Dermis blood vessel endothelial cell (primary cell): ENCODE measurements at regions not wholly inside any gene's neighbourhood (a gene's known extent, or its start where the extent isn't known, plus 50 kb on each side); places are given as distances from the start of the nearest gene placed in this dataset.
"Not testable (repeated sequence)": the region's sequence is repeated elsewhere in the genome, so short reads cannot be mapped to it uniquely, and the experiment has no call there.

ENCODE experiments used
- DNase-seq: peaks from one replicate; pipeline ENCODE4 v3.0.0; 2010

DNA sequence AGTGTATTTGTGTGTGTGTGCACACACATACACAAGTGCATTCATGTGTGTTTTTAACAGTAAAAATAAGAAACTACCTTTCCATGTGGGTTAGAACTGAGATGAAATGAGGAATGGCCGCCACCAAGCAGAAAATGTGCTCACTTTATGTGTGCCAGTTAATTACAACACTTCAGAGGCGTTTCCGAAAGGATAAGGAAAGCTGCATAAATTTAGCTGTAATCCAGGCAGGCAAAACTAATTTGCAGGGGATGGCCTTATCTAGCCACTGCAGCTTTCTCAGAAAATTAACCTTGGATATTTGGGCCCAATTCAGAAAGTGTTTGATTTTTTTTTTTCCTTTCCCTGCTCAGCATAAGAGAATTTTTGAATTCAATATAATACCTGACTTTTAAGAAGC, 328.8 kb upstream of the PHF14 start:
- DNase-seq, result no peak

DNA sequence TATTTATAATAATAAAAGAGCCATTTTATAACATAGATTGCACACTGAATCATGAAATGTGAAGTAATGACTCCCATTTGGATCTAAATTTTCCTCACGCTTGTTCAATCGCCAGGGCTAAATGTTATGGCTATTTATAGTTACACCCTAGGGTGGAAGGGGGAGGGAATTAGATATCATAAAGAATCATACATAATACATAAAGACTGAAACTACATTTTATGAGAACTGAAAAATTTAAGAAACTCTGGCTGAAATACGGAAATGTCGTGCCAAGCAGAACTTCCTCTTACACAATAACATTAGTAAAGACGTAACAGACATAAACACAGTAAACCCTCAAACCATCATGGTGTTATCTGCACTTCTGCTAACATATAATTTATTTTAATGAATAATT, 327.5 kb upstream of the PHF14 start:
- no peak for DNase-seq

DNA sequence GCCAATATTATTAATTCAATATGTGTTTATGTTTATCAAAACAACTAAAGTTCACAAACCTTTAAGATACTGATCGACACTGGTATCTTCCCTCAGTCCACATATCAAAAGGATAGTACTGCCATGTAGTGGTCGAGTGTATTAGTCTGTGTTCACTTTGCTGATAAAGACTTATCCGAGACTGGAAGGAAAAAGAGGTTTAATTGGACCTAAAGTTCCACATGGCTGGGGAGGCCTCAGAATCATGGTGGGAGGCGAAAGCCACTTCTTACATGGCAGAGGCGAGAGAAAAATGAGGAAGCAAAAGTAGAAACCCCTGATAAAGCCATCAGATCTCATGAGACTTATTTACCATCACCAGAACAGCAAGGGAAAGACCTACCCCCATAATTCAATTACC, 325.4 kb upstream of the PHF14 start:
- DNase-seq, result no peak

DNA sequence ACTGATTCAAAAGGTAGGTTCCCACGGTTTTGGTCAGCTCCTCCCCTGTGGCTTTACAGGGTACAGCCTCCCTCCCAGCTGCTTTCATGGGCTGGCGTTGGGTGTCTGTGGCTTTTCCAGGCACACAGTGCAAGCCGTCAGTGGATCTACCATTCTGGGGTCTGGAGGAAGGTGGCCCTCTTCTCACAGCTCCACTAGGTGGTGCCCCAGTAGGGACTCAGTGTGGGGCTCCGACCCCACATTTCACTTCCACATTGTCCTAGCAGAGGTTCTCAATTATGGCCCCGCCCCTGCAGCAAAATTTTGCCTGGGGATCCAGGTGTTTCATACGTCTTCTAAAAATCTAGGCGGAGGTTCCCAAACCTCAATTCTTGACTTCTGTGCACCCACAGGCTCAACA, 324.6 kb upstream of the PHF14 start:
- not testable (repeated sequence) for DNase-seq

DNA sequence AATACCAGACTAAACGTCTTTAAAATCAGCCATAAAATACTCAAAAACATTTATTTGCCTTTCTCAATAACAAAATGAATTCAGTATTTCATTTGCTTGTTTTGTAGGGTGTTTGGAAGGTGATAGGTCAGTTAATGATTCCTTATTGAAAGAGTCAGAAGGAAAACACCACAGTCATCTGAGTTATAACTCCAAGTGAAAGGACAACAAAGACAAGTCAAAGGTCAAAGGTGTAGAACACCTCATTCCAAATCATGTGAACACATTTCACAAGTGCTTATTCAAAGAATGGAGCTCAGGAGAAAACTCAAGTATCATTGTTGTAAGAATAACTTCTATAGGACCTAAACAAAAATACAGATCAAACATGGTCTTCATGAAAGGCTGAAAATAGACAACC, 318.6 kb upstream of the PHF14 start:
- no peak for DNase-seq

DNA sequence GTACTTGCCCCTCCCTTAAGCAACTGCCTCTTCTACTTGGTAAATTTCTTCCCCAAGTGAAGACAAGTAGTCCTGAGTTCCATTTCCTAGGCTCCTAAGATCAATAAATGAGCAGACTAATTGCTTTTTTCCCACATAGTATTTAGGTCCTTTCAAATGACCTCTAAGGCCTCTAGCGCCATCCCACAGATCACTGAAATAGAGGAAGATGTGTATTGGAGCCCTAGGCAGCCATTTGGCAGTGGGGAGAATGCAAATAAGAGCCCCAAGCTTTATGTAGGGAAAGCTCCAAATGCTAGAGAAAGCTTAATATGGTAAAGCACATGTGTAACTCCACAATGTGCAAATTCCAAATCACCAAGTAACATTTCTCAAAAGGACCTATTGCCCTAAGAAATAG, 316.5 kb upstream of the PHF14 start:
- DNase-seq, result no peak

DNA sequence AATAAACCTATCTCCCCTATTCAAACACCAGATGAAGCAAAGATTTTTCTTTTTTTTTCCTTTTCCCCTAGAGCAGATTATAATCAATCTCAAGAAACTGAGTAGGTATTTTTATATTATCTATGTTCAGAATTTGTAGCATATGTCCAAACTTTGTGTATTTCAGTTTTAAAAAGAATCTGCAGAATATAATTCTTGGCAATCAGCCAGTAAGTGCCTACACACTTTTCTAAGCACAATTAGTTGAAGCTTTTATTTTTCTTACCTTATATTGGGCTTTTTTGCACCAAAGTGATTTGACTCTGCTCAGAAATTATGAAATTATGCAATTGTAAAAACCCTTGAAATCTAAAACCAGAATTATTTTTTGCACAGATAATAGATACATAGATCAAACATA, 315.8 kb upstream of the PHF14 start:
- no peak for DNase-seq

DNA sequence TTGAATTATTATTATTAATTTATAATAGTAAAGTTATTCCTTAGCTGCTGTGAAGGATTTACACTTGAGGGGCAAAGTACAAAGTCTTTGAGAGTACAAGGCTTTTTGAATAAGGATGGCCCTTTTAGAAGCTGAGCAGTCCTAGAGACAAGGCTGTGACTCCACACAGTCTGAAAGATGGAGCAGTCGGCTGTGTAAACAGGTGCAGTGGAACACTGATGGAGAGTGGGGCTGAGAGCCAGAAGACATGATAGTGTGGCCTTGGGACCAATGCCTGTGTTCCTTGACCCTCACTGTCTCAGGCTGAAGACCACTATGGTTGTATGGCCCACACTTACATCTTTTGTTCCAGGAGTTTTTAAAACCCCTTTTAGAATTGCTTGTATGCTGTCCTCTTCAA, 311.2 kb upstream of the PHF14 start:
- no peak for DNase-seq

DNA sequence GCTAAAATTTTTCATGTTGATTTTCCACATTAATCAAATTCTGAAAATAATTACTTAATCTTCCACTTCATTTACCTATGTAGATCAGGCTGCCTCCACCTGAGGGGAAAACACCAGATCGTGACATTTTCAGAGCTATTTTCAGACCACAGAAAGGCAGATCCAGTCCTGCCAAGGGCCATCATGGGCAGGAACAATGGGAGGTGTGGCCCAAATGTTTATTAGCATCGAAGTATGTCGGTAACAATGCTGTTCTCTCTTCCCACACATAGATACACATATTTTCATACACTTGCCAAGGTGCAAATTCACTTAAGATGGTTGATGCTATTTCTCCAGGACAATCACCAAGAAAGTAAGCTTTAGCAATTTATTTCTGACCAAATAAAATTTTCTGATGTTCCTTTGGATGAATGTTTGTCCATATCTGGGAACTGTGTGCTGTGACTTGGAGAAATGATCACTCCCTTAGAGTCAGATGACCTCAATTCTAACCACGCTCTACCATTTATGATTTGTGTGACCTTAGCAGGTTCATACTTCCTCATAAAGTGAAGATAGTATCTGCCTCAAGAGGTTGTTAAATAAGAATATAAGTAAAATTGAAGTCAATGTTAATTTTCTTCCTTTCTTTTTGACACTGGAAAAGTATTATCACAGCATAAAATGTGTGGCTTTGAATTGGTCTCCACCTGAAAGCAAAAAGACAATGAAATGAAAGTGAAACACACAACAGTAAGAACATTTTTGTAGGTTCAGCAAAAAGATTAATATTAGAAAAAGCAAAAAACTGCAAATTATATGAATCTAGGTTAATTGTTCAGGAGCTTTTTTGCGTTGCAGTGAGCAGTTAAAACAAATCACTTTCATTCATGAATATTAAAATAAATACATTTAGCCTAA, 310.4 kb upstream of the PHF14 start:
- DNase-seq, result no peak

DNA sequence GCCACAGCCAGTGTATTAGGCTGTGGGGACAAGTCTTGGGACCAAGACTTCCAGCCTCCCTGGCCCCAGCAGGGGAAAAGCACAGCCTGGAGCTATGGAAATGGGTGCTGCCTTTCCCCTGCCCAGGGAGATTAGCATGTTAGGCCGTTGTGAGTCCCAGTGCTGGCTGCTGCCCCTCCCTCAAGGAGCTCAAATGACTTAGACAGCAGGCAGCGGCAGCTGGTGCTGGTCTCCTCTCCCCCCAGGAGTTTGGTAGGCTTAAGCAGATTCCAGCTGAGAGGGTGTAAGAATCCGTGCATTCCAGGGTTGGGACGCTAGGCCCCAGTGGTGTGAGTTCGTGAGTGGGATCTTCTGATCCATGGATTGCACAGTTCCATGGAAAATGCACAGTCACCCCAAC, 301.5 kb upstream of the PHF14 start:
- DNase-seq, result no peak

DNA sequence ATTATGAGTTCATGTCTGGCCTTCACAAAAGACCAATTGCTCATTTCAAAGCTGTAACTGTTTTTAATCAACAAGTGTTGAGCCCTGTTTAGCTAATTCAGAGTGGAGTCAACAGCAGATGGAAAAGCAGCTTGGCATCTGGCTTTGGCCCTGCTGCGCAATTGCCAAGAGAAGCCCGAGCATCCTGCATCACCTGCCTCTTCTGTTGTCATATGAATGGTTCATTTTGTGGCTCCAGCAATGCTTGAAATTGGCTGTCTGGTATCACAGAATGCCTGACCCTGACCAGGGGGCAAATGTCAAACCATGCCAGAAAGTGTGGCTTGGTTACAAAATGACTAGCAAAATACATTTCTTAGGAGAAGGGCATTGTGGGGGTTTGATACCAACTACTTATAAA, 296.5 kb upstream of the PHF14 start:
- no peak for DNase-seq

DNA sequence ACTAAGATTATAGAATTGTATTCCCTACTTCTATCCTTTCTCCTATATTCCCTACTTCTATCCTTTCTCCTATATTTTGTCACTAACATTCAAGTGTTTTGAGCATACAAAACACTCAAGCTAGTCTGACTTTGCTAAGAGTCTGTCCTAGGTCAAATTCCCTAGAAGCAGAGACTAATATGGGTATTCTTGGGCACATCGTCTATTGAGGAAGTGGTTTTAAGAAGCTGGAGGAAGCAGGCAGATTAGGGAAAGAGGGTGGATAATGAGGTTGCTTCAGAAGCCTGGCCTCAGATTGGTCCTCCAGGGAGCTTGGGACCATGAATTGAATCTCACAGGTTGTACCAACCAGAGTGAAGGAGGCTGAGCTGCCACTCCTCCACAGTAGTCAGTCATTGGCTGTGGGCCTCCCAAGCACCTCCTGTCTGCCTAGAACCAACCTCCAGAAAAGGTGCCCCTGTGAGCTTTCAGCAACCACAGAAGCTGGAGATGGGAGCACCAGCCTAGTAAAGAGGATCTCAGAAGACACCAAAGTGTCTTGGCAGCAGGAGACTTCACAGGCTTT, 295.9 kb upstream of the PHF14 start:
- no peak for DNase-seq

DNA sequence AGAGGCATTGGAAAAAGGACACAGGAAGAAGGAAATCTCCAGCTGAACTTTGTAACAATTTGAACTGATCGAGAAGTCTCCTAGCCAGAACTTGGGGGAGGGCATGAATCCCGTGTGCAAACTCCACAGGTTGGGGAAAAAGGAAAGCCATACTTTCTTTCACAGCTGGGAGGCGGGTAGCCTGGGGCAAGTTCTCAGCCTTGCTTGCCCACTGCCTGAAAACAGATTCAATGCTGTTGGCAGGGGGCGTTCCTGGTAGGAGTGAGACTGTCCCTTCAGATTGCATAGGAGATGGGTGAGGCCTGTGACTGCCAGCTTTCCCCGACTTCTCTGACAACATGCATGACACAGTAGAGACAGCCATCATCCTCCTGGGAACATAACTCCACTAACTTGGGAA, 289.1 kb upstream of the PHF14 start:
- no peak for DNase-seq

DNA sequence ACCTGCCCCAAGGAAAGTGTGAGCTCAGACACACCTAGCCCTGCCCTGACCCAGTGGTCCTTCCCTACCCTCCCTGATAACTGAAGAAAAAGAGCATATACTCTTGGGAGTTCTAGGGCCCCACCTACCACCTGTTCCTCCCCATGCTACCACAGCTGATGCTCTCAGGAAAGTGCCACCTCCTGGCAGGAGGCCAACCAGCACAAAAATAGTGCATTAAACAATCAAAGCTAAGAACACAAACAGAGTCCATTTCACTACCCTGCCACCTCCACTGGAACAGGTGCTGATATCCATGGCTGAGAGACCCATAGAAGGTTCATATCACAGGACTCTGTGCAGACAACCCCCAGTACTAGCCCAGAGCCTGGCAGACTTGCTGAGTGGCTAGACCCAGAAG, 288.6 kb upstream of the PHF14 start:
- DNase-seq, result no peak

DNA sequence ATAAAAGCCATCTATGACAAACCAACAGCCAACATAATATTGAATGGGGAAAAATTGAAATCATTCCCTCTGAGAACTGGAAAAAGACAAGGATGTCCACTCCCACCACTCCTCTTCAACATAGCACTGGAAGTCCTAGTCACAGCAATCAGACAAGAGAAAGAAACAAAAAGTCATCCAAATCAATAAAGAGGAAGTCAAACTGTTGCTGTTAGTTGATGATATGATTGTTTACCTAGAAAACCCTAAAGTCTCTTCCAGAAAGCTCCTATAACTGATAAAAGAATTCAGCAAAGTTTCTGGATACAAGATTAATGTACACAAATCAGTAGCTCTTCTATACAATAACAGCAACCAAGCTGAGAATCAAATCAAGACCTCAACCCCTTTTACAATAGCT, 285.1 kb upstream of the PHF14 start:
- no peak for DNase-seq

DNA sequence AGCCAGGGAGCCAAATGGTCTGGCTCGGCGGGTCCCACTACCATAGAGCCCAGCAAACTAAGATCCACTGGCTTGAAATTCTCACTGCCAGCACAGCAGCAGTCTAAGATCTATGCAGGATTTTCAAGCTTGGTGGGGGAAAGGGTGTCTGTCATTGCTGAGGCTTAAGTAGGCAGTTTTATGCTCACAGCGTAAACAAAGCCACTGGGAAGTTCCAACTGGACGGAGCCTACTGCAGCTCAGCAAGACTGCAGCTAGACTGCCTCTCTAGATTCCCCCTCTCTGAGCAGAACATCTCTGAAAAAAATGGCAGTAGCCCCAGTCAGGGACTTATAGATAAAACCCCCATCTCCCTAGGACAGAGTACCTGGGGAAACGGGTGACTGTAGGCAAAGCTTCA, 277.6 kb upstream of the PHF14 start:
- DNase-seq, result no peak

DNA sequence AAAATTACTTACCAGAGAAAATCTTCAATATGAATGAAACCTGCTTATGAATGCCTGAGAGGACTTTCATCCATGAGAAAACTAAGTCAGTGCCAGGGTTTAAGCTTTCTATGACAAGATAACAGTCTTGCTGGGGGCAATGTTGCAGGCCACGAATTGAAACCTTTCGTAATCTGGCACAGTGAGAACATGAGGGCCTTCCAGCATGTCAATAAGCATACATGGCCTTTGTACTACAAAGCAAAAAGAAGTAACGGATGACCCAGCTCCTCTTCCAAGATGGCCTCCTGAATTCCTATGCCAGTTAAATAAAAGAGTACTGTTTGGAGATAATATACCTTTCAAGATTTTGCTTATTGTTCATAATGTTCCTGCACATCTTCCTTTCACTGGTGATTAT, 270.6 kb upstream of the PHF14 start:
- no peak for DNase-seq

DNA sequence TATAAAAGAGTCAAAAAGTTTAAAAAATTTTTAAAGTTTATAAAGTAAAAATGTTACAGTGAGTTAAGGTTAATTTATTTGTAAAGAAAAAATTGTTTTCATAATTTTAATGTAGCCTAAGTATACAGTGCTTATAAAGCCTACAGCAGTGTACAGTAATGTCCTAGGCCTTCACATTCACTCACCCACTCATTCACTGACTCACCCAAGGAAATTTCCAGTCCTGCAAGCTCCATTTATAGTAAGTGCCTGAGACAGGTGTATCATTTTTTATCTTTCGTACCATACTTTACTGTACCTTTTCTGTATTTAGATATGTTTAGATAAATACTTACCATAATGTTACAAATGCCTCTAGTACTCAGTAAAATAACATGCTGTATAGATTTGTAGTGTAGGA, 269.7 kb upstream of the PHF14 start:
- no peak for DNase-seq

DNA sequence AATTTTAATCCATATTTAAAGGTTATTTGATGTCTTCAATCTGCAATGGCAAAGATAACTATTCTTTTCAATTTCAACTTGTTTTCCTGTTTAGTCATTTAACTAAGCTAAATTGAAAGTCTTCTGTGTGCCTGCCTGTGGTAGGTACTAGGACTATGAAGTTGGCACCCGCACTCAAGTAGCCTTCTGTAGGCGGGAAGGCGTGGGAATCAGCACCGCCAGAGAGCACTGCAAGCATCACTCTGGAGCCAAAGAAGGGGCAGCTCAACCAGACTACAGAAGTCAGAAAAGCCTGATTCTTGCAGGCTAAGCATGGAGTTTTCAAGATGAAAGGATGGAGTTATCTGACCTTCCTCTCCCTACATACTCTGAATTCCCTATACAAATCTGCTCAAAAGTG, 269.0 kb upstream of the PHF14 start:
- DNase-seq, result no peak

DNA sequence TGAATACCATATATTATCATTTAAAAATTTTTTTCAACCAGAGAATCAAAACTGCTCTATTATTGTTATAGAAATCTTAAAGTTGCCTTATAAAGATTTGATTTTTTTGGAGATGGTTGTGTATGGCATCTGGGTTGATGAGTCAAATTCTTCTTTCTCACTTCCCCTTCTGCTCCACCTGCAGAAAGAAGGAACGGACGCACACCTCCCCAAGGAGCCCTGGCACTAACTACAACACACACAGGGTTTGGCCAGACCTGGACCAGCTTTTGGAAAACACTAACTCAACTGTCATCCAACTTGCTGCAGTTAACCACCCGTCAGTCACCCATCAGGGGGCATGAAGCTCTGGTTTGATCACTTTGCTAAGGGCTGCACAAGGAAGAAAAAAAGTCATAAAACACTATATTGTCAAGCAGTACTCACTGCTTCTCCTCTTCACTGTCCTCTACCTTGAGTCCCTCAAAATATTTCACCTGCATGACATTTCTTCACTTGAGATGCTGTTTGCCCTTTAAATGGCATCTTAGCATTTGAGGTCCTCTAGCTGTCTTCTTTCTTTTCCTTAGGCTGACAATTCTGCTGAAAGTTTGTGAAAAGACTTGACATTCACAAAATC, 266.7 kb upstream of the PHF14 start:
- no peak for DNase-seq

DNA sequence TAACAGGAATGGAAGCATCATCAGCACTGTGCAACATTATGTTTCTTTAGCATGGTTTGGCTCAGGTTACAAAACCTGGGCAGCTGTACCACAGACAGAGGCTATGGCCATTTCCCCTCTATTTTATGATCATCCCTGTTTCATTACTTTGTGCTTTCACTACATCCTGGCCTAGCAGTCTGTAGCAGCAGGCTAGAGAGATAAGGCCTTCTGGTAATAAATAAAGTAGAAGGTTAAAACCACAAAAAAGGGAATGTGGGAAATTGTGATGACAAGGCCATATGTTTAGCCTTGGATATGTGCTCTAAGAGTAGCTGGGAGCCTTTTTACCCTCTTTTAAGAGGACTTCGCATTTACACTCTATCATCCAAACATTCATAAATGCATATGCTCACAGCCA, 266.2 kb upstream of the PHF14 start:
- no peak for DNase-seq

DNA sequence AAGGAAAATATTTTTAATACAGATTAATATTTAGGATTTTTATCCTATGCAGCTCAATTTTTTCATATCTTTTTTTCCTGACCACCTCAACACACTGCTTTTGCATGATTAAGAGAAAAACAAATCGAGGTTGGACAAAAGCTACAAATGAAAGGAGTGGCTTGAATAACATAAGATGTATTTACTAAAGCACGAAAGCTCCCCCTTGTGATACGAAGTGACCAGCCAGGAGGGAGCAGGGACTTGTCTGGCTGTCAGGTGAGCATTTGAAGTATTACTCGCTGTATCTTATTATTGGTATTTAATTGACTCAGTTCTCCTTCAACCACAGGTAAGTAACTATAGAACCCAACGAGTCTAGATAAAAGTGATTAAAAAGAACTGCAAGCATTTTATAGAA, 265.2 kb upstream of the PHF14 start:
- no peak for DNase-seq

DNA sequence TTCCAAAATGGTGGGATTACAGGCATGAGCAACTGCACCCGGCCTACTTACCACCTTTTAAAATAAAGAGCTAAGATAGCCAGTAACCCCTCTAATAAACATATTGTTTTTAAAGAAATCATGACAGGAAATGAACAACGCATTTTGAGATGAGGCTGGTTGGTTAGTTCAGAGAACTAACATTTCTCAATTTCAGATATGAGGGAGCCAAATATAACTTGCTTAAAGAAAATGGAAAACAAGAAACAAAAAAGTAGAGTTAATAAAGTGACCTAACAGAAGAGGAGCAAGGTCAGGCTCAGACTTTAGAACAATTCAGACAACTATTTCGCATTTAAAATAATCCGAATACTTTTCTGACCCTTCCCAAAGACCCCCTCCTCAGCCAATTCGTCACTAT, 254.9 kb upstream of the PHF14 start:
- DNase-seq, result no peak

DNA sequence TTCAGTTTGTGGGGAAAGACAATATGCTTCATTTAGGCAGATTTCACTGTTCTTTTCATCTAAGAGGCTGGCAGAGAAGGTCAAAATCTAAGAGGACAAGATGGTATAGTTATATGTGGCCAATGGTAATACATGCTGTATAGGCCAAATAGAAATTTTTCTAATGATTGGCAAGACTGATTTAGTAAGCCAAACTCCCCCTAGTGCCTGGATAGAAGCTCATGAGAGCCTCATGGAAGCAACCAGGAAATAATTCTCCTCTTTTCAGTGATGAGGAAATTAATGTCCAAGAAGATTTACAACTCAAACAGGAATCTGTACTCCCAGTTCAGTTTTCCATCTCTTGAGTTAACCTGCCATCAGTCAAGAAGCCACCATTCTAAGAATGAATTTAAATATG, 253.6 kb upstream of the PHF14 start:
- DNase-seq, result no peak
